Neural progenitor cell (in vitro differentiated cells): ENCODE measurements at regions not wholly inside any gene's neighbourhood (a gene's known extent, or its start where the extent isn't known, plus 50 kb on each side); places are given as distances from the start of the nearest gene placed in this dataset.

ENCODE experiments used
- DNase-seq: peaks from one replicate; pipeline ENCODE4 v3.0.0-alpha.2; 2016; ENCODE audit warnings: low spot score
- H2AFZ ChIP-seq: fragments of 200-600 bp; sonication (generic); replicated peaks from 2 replicates; pipeline ENCODE4 v1.6.1; 2016; ENCODE audit warnings: antibody characterized with exemption
- H3F3A ChIP-seq: fragments of 200-600 bp; sonication (generic); 2 replicates; pipeline ENCODE4 v1.6.1; 2016; ENCODE audit warnings: antibody characterized with exemption, low read depth
- H3K27ac ChIP-seq: fragments of 200-600 bp; sonication (generic); 2 replicates; pipeline ENCODE4 v1.5.1; 2016; ENCODE audit warnings: mild to moderate bottlenecking
- H3K27me3 ChIP-seq: fragments of 200-600 bp; sonication (generic); 2 replicates; pipeline ENCODE4 v1.6.1; 2016; ENCODE audit warnings: mild to moderate bottlenecking, moderate library complexity
- H3K36me3 ChIP-seq: fragments of 200-600 bp; sonication (generic); 2 replicates; pipeline ENCODE4 v1.5.1; 2016
- H3K4me1 ChIP-seq: fragments of 200-600 bp; sonication (generic); 2 replicates; pipeline ENCODE4 v1.6.1; 2016; ENCODE audit warnings: mixed run types
- H3K4me2 ChIP-seq: fragments of 200-600 bp; sonication (generic); 2 replicates; pipeline ENCODE4 v1.6.1; 2016
- H3K4me3 ChIP-seq: fragments of 200-600 bp; sonication (generic); 2 replicates; pipeline ENCODE4 v1.5.1; 2016
- H3K79me2 ChIP-seq: fragments of 200-600 bp; sonication (generic); 2 replicates; pipeline ENCODE4 v1.6.1; 2016; ENCODE audit warnings: low read depth
- H3K9ac ChIP-seq: fragments of 200-600 bp; sonication (generic); 2 replicates; pipeline ENCODE4 v1.6.1; 2016
- H3K9me3 ChIP-seq: fragments of 200-600 bp; sonication (generic); 2 replicates; pipeline ENCODE4 v1.5.1; 2016; ENCODE audit warnings: low read depth
- H4K20me1 ChIP-seq: fragments of 200-600 bp; sonication (generic); 2 replicates; pipeline ENCODE4 v1.6.1; 2016; ENCODE audit warnings: low read depth
- H3K27ac Mint-ChIP-seq: 3 replicates; pipeline ENCODE4 v1.8.0; 2021; ENCODE audit warnings: mixed read lengths
- H3K27me3 Mint-ChIP-seq: 2 replicates; pipeline ENCODE4 v1.8.0; 2022; ENCODE audit warnings: low read depth, mild to moderate bottlenecking, inconsistent platforms, moderate library complexity, mixed read lengths; ENCODE audit not compliant: insufficient read depth
- H3K36me3 Mint-ChIP-seq: 3 replicates; pipeline ENCODE4 v1.8.0; 2021; ENCODE audit warnings: mixed read lengths
- H3K4me1 Mint-ChIP-seq: 3 replicates; pipeline ENCODE4 v1.8.0; 2021; ENCODE audit warnings: mixed read lengths
- H3K4me3 Mint-ChIP-seq: 3 replicates; pipeline ENCODE4 v1.8.0; 2021; ENCODE audit warnings: mild to moderate bottlenecking, moderate library complexity, mixed read lengths
- H3K9me3 Mint-ChIP-seq: 3 replicates; pipeline ENCODE4 v1.8.0; 2020; ENCODE audit warnings: mixed read lengths
- CTCF ChIP-seq: fragments of 200-600 bp; sonication (generic); IDR thresholded peaks from 2 replicates; pipeline ENCODE4 v1.5.1; 2017; ENCODE audit warnings: antibody characterized with exemption, mild to moderate bottlenecking
- EZH2 ChIP-seq: fragments of 200-600 bp; sonication (generic); IDR thresholded peaks from 2 replicates; pipeline ENCODE4 v1.6.1; 2017; ENCODE audit warnings: antibody characterized with exemption, mild to moderate bottlenecking, moderate library complexity
- EZH2phosphoT487 ChIP-seq: fragments of 200-600 bp; sonication (generic); IDR thresholded peaks from 2 replicates; pipeline ENCODE4 v1.6.1; 2017; ENCODE audit warnings: antibody characterized with exemption

- no peaks in the 10 kb centered on the region for H3F3A ChIP-seq
- no peaks in the 10 kb centered on the region for H4K20me1 ChIP-seq
- no peak overlapping the region for H3K27ac ChIP-seq
- TF ChIP-seq EZH2phosphoT487 (no peak), CTCF (no peak), EZH2 (no peak)
- DNase-seq, result no peak
- peaks cover 12% of the 10 kb centered on the region for H3K4me1 ChIP-seq
- Mint-ChIP-seq H3K4me1 (peaks cover 22% of the 10 kb centered on the region), H3K27me3 (no peaks in the 10 kb centered on the region), H3K36me3 (no peaks in the 10 kb centered on the region), H3K4me3 (no peak overlapping the region), H3K27ac (no peak overlapping the region), H3K9me3 (no peaks in the 10 kb centered on the region)
- H3K36me3 ChIP-seq, result peaks cover 4% of the 10 kb centered on the region
- H3K79me2 ChIP-seq, result no peaks in the 10 kb centered on the region
- H3K4me3 ChIP-seq, result no peak overlapping the region
- H3K9me3 ChIP-seq, result no peaks in the 10 kb centered on the region
- no peak overlapping the region for H2AFZ ChIP-seq
- H3K9ac ChIP-seq, result no peak overlapping the region
- H3K4me2 ChIP-seq, result no peak overlapping the region
- H3K27me3 ChIP-seq, result no peaks in the 10 kb centered on the region
Measured at GRCh38 chr13:33934951-33935371, 117.0 kb downstream of the RFC3 start.

- Mint-ChIP-seq H3K27me3 (no peaks in the 10 kb centered on the region), H3K27ac (no peak overlapping the region), H3K36me3 (peaks cover 1% of the 10 kb centered on the region), H3K4me1 (peaks cover 22% of the 10 kb centered on the region), H3K4me3 (no peak overlapping the region), H3K9me3 (no peaks in the 10 kb centered on the region)
- DNase-seq, result no peak
- Histone ChIP-seq H3K4me2 (no peak overlapping the region), H3K79me2 (no peaks in the 10 kb centered on the region), H3K36me3 (peaks cover 4% of the 10 kb centered on the region), H3K4me1 (peaks cover 15% of the 10 kb centered on the region), H3K9ac (no peak overlapping the region), H3K9me3 (no peaks in the 10 kb centered on the region), H2AFZ (no peak overlapping the region), H3K27ac (no peak overlapping the region), H3K4me3 (no peak overlapping the region), H3K27me3 (no peaks in the 10 kb centered on the region), H3F3A (no peaks in the 10 kb centered on the region), H4K20me1 (no peaks in the 10 kb centered on the region)
- TF ChIP-seq EZH2phosphoT487, result no peak
Measured at GRCh38 chr13:33935969-33936368, 118.0 kb downstream of the RFC3 start.

- H3K36me3 Mint-ChIP-seq, result peaks cover 1% of the 10 kb centered on the region
- Histone ChIP-seq H3K79me2 (no peaks in the 10 kb centered on the region), H4K20me1 (no peaks in the 10 kb centered on the region), H3K4me1 (peaks cover 21% of the 10 kb centered on the region), H3K4me2 (peak overlapping the region; percentile 47), H3K4me3 (no peak overlapping the region), H2AFZ (no peak overlapping the region), H3K9ac (no peak overlapping the region), H3K36me3 (peaks cover 4% of the 10 kb centered on the region), H3K27ac (no peak overlapping the region), H3F3A (no peaks in the 10 kb centered on the region), H3K9me3 (no peaks in the 10 kb centered on the region), H3K27me3 (no peaks in the 10 kb centered on the region)
- H3K9me3 Mint-ChIP-seq, result no peaks in the 10 kb centered on the region
- no peak overlapping the region for H3K4me3 Mint-ChIP-seq
- no peak for TF ChIP-seq EZH2phosphoT487
- no peak for TF ChIP-seq CTCF
- no peak for TF ChIP-seq EZH2
- no peaks in the 10 kb centered on the region for H3K27me3 Mint-ChIP-seq
- H3K27ac Mint-ChIP-seq, result peak overlapping the region; percentile 42
- peak; percentile 74 for DNase-seq
- H3K4me1 Mint-ChIP-seq, result peaks cover 13% of the 10 kb centered on the region
Measured at GRCh38 chr13:33937373-33938098, 119.6 kb downstream of the RFC3 start.

GRCh38 chr13:33940256-33940655, 122.3 kb downstream of the RFC3 start:
- H3K36me3 Mint-ChIP-seq, result peaks cover 1% of the 10 kb centered on the region
- H3K4me3 ChIP-seq, result no peak overlapping the region
- peaks cover 7% of the 10 kb centered on the region for H3K4me1 Mint-ChIP-seq

More at GRCh38 chr13:33940256-33940655, 122.3 kb downstream of the RFC3 start:
- no peaks in the 10 kb centered on the region for H3K9me3 ChIP-seq
- H3F3A ChIP-seq, result no peaks in the 10 kb centered on the region
- H3K27me3 ChIP-seq, result no peaks in the 10 kb centered on the region
- no peaks in the 10 kb centered on the region for H4K20me1 ChIP-seq
- no peaks in the 10 kb centered on the region for H3K27me3 Mint-ChIP-seq
- no peak overlapping the region for H3K9ac ChIP-seq
- H3K4me2 ChIP-seq, result no peak overlapping the region
- H3K4me3 Mint-ChIP-seq, result no peak overlapping the region
- H3K4me1 ChIP-seq, result peaks cover 21% of the 10 kb centered on the region
- H2AFZ ChIP-seq, result no peak overlapping the region
- H3K27ac ChIP-seq, result no peak overlapping the region
- no peak overlapping the region for H3K27ac Mint-ChIP-seq
- TF ChIP-seq CTCF (no peak), EZH2 (no peak)
- H3K36me3 ChIP-seq, result peaks cover 4% of the 10 kb centered on the region
- no peaks in the 10 kb centered on the region for H3K9me3 Mint-ChIP-seq
- DNase-seq, result no peak
- no peaks in the 10 kb centered on the region for H3K79me2 ChIP-seq
